ENCODE measurements at regions not wholly inside any gene's neighbourhood (a gene's known extent, or its start where the extent isn't known, plus 50 kb on each side); places are given as distances from the start of the nearest gene placed in this dataset.

DNA sequence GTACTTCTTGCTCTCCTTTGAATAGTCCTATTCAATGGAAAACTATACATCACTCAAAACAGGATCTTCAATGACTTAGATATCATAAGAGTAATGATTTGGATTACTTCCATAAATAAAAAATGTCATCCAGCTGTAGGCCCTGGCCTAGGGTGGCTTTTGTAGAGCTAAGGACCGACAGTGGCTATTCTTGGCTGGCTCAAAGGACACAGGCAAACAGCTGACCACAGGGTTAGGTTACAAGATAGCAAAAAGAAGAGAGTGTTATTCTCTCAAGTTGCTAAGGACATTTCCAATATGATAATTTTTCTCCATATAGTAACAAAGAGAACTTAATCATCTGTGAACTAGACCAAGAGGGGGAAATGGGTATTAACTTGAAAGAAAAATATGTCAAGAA is 495.1 kb downstream of the PLPP3 start:
- in situ Hi-C loops (cut with MboI; ENCODE audit: low sequenced_read_pairs) = no loop called here

DNA sequence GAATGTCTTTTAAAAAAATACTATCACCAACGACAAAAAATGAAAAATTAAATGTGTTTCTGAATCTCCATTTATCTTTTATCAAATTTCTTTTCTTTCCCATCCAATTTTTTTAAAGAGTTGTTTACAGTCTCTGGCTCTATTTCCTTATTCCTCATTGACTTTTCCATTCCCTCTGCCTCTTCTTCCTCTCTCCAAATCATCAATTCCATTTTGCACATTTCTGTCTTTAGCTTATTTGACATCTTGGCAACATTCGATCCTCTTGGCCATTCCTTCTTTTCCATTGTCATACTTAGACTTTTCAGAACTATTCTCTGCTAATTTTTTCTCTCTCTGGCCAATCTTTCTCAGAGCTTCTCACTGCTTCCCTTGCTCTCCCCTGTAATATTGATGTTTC is 497.6 kb downstream of the PLPP3 start:
- in situ Hi-C loops (cut with MboI; ENCODE audit: low sequenced_read_pairs) = no loop called here

DNA sequence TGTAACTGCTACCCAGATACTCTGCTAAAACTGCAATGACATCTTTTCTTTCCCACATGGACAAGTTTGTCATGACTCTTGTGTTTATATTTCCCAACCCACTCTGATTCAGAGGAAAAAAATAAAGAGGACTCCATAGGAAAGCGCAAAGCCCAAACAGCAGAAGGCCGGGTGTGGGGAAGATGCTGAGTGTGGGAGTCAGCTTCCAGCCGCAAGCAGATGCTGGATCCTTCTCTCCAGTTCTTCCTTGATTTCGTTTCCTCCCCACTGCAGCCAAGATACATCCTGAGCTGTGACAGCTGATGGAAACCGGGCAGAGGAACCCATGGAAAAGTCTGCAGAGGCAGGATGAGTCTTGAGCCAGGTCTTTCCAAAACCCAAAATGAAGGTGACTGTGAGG is 498.2 kb downstream of the PLPP3 start:
- in situ Hi-C loops (cut with MboI; ENCODE audit: low sequenced_read_pairs) = no loop called here

DNA sequence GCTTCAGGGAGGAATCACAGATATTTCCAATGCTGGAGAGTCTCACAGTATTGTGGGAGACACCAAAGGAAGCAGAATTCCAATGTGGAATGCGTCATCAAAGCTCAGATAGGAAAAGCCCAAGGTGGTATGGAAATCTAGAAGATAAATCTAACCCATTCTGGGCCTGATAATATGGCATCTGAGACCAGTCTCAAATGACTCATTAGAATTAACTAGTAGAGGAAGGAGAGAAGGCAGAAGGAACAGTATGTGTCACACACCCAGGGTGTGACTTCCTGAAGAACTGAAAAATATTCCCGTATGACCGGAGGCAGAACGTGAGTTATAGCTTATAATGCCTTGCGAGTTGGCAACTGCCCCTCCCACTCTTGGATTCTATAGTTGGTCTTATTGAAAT is 499.2 kb downstream of the PLPP3 start:
- in situ Hi-C loops (cut with MboI; ENCODE audit: low sequenced_read_pairs) = no loop called here

DNA sequence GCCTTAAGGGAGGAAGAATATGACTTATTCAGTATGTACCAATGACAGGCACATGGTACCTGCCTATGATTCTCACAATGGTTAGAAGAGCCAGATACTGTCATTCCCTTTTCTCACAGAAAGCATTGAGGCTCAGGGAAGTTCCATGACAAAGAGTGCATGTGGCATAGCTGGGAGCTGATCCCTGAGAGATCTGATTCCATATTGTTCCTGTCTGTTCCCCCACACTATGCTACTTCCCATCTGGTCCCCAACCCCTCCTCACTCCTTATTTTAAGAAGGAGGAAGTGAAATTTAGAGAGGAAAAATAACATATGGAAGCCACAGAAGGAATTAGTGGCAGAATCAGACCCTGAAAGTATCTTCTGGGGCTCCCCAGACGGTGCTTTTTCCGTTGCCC is 500.0 kb downstream of the PLPP3 start:
- in situ Hi-C loops (cut with MboI; ENCODE audit: low sequenced_read_pairs) = no loop called here

DNA sequence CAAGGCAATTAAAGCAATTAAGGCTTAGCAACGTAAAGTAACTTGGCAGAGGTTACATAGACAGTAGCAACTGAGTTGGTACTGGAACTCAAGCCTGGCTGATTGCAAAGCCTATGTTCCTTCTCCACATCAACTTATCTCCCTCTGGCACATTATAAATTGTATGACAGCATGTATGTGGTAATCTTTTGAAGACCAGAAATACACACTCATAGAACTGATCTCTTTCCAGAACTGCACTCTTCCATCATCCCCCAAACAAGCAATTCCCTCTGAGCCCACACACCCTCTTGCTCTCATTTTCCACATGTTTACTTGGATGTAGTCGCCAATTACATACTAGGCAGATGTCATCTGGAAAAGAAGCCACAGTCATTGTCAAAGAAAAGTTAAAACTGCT is 502.2 kb downstream of the PLPP3 start:
- in situ Hi-C loops (cut with MboI; ENCODE audit: low sequenced_read_pairs) = no loop called here

DNA sequence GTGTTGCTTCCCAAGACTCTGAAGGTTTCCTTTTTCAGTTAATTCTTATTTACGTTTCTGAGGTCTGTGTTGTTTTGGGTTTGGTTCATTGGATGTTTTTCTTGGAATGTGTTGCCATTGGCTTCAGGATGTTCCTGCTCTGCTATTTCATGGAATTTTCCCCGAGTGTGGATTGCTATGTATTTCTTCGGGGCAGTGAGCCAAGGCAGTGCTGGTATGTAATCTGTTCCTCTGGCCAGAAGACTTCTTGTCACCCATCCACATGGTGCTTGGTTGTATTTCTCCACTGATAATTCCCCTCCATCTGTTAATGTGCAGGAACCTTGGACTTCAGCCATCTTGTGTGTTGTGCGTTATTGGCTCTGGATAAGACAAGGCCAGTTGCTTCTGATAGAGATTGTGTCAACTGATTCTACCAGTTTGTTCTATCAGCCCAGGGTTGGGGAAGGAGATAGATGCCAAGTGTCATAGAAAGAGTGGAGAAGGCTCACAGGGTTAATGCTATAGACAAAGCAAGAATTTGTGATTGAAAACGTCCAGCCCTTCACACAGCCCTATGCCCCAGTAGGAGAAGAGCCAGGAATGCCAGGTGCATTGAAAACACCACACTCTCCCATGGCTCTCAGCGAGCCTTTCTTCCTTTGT is 505.2 kb downstream of the PLPP3 start:
- in situ Hi-C loops (cut with MboI; ENCODE audit: low sequenced_read_pairs) = no loop called here

DNA sequence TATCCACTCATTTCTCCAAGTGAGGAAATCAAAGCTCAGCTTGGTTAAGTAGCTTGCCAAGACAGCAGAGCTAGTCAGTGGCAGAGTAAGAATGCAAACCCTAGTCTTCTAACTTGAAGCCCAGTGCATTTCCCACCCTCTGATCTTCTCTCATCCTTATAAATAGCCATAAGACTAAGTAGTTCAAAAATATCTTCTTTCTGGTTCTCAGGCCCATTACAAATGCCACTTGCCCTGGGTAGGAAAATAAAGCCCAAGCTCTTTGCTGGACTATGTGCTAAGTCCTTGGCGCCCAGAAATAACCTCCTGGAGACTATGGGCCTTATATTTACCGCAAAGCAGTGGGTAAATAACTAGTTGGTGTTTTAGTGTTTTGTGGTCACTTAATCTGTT is 505.8 kb downstream of the PLPP3 start:
- in situ Hi-C loops (cut with MboI; ENCODE audit: low sequenced_read_pairs) = no loop called here

DNA sequence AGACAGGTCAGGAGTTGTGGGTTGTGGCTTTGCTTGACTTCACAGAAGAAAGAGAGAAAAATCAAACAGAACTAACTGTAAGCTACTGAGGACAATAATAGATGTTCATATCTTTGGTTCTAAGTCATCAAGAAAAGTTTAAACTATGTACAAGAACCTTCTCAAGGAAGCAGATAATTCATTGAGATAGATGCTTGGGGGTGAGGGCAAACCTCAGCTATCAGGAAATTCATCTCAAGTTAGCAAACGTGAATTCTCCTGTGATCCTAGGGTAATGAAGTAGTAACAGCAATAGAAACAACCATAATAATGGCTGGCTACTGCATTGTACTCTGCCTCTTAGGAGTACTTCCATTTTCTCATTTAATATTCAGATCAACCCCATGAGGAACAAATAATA is 506.2 kb downstream of the PLPP3 start:
- in situ Hi-C loops (cut with MboI; ENCODE audit: low sequenced_read_pairs) = no loop called here

DNA sequence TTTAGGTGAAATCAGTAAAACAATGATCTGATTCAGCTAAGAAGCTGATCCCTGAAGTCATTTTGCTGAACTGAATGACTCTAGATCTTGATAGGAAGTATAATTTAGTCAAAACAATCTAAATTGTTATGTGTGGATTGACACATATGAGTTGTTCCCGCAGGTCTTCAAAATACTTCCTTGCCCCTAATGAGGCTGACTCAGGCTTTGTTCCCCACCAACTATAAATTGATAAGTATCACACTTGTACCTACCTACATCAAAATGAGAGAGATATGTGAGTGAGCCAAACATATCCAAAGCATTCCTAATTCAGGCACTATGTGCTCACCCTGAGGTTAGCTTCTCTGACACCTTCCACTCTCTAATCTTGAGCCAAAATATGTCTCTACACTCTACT is 507.1 kb downstream of the PLPP3 start:
- in situ Hi-C loops (cut with MboI; ENCODE audit: low sequenced_read_pairs) = no loop called here

DNA sequence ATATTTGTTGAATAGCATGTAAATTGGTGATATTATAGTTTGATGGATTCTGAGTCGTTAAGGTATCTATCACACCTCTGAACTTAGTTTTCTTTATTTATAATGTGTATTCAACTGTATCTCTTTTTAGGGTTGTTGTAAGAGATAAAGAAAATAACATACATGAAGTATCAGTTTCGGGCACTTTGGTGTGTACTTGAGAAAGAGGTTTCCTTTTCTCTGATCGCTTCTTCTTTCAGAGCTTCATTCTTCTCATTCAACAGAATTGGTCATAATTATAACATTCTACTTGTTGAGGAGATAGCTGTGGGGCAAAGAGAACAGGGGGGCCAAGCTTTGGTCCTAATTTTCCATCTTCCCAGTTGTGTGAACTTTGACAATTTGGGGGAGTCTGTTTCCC is 508.0 kb downstream of the PLPP3 start:
- in situ Hi-C loops (cut with MboI; ENCODE audit: low sequenced_read_pairs) = no loop called here

DNA sequence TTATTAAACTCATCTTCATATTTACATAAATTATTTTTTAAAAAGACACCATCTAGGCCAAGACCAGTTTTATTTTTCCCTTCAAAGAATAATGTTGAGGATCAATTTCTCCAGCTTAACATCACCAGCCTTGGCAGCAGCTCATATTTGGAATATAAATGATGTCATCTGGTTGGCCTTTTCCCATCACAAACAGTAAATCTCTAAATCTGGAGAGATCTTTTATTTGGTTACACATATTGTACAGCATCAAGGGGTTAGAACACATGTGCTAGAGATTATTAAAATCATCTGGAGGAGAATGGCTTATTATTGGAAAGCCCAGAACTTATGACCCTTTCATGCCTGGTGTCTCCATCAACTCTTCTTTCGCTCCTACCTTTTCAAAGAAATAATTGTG is 508.8 kb downstream of the PLPP3 start:
- in situ Hi-C loops (cut with MboI; ENCODE audit: low sequenced_read_pairs) = no loop called here

DNA sequence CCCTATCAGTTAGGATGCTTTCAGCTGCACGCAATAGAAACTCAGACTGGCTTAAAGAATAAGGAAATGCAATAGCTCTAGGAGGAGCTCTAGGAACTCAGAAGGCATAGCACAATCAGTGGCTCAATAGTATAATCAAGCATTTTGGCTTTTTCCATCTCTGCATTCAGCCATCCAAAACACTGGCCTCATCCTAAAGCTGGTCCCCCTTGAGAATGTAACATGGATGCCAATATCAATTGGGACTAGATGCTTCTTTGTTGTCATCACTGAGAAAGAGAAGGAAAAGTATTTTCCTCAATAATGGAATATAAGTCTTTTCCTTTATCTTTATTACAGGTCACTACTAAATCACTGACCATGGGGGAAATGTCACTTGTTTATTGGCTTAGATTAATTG is 509.5 kb downstream of the PLPP3 start:
- in situ Hi-C loops (cut with MboI; ENCODE audit: low sequenced_read_pairs) = no loop called here

DNA sequence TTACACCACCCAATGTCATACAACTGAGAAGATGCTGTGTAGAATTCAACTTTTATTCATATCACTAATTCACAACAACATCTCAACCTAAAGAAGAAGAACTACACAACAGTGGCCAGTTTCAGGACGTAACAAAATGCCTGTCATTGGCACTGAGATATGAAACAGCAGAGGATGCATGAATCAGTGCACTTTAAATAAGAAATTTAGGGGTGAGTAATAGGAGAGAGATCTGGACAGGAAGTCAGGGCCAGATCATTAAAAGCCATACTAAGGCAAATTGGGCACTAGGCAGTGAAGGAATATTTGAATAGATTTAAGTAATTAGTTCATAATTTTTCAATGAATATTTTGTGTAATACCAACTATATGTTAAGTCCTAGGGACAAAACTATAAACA is 510.5 kb downstream of the PLPP3 start:
- in situ Hi-C loops (cut with MboI; ENCODE audit: low sequenced_read_pairs) = no loop called here

DNA sequence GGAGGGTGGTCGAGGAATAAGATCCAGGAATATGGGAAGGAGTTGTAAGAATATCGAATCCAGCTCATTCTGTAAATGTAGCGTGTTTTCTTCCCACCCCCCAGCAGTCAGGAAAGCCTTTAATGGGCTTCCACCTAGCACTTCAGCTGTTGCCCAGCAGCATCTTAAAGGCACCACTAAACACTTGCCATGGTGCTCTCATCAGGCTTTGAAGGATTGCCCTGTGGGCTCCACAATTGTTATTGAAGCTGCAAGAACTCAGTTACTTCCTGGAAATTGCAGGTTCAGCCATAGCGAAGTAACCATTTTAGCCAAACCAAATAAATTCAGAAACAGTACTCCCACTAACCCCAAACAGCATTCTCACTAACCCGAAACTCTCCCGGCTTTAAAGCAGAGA is 511.2 kb downstream of the PLPP3 start:
- in situ Hi-C loops (cut with MboI; ENCODE audit: low sequenced_read_pairs) = no loop called here

DNA sequence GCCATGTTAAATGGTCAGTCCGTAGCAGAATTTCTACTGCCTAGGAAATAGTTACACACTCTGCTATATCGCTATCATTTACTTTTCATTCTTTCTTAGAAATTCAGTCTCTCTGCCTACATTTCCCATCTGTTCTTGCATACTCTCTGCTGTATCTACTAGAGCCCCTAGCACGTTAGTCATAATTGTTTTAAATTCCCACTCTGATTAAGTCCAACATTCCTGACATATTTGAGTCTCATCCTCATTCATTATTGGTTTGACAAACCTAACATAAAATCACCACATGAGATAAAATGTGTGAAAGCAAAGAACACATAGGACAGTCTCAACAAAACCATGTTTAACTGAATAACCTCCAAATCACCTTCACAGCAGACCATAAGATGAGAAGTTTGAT is 513.6 kb downstream of the PLPP3 start:
- in situ Hi-C loops (cut with MboI; ENCODE audit: low sequenced_read_pairs) = no loop called here

DNA sequence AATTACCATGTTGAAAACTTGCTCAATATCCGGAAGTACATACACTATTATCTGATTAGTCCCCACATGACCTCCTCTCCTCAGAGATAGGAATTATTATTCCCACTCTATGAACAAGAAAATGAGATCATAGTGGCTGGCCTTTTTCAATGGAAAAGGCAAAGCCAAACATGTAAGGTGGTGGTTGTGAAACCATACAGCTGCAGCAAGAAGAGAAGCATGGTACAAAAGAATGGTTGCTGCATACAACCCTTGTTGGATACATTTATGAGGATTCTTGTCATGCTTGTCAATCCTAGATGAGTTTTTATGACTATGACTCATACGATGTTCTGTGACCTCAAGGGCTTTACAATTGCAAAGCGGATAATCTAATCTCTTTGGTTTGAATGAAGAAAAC is 514.7 kb downstream of the PLPP3 start:
- in situ Hi-C loops (cut with MboI; ENCODE audit: low sequenced_read_pairs) = no loop called here

DNA sequence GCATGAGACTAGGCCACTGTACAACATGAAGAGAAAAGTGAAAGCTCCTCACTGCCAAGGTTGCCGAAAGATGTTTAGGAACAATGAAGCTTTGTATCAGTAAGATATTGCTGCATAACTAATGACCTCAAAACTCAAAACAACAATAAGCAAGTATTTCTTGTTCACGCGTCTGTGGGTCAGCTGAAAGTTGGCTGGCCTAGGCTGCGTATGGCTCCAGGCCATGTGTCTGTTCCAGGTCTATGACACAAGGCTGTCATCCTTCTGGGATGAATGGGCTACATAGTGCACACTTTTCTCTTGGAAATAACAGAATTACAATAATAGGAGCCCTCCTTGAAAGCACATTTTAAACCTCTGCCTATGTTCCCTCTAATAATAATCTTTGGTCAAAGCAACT is 515.9 kb downstream of the PLPP3 start:
- in situ Hi-C loops (cut with MboI; ENCODE audit: low sequenced_read_pairs) = no loop called here

DNA sequence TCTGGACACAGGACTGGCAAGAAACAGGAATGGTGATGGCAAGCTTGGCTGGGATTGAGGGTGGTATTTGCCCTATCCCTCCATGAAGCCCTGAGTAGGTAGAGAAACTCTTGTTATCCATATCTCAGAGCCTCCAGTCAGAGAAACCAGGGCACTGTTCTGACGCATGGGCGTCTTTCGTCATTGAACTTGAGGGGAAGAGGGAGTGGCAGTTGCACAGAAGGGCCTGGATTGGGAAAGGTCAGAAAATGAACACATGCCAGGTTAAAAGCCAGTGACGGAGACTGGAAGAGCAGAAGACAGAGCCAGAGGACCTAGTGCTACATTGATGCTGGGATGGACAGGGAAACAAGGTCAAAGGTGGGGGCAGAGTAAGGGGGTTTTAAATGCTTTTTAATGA is 516.7 kb downstream of the PLPP3 start:
- in situ Hi-C loops (cut with MboI; ENCODE audit: low sequenced_read_pairs) = no loop called here

DNA sequence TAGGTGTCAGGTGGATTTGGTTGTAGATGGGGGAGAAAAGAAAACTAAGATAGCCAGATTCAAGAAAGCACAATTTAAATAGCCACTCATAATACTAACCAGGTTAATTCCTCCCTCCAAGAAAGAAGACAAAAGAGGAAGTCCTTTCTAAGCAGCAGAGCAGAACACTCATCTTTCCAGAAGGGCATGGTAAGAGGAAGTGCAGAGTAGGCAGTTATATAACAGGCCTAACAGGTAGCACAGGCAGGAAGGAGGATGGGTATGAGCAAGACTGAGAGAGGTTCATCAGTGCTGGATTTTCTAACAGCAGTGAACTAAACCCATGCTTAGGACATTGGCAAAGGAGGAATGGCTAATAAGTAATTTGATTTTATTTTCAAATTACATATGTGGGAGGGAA is 517.5 kb downstream of the PLPP3 start:
- in situ Hi-C loops (cut with MboI; ENCODE audit: low sequenced_read_pairs) = no loop called here

DNA sequence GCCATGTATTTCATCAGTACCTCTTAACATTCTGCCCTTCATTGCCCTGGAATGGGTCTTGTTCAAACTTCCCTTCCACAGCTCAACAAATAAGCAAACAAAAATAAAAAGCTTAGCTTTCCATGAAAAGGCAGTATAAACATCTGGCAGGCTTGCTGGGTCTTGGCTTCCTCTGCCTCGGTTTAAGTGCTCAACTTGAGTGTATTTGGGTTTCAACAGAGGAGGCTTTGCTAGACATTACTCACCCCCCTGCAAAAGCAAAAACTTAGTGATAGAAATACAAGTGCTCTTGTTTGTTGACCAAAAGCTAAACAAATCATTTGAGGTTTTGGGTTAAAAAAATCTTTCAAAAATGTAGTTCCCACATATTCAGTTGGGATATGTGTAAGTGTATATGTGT is 518.5 kb downstream of the PLPP3 start:
- in situ Hi-C loops (cut with MboI; ENCODE audit: low sequenced_read_pairs) = no loop called here

DNA sequence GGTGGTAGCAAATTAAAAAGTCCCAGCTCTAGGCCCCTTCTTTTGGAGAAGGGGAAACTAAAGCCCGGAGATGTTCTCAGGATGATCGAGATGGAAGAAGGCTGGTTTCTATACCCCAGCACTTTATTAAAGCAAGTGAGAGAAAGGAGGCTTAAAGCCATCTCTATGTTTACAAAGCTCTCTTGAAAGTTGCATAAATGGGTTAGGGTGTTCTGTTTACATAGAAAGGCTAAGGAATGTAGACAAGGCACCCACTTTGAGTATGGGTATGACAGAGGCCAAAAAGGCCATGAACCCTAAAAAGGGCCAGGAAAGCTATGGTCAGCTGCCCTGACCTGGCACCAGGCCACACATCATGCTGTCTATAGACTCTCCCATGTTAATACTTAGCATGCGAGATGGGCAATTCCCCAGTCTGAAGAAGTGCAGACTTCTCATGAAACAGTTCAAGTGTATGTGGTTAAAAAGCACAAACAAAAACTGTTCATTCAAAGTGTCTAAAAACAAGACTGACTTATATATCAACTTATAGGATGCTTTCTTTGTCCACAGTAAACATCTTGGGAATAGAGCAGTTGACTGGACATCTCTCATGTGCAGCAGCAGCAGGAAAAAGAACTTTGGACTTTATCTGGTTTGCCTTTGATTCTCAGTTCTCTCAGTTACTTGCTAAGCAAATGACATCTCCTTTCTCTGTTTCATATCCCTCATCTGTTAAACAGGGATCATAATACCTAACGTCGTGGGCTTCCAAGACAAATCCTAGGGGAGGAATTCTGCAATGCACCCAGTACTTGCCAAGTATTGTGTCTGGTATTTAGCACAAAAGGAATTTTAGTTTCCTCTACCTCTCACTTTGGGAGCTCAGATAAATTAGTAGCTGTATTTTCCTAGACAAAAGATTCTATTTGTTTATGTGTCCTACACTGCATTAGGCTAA is 521.6 kb downstream of the PLPP3 start:
- in situ Hi-C loops (cut with MboI; ENCODE audit: low sequenced_read_pairs) = no loop called here
